Urothelium cell line (cell line): ENCODE measurements at regions not wholly inside any gene's neighbourhood (a gene's known extent, or its start where the extent isn't known, plus 50 kb on each side); places are given as distances from the start of the nearest gene placed in this dataset.

Experiments used
- DNase-seq: peaks from one replicate; pipeline ENCODE4 v3.0.0; 2011; ENCODE audit warnings: low spot score, mixed read lengths
- FAIRE-seq: peaks from 2 replicates; lab custom pipeline; 2011; peaks lifted over from hg19 to GRCh38; lab: Jason Lieb, UNC

DNA sequence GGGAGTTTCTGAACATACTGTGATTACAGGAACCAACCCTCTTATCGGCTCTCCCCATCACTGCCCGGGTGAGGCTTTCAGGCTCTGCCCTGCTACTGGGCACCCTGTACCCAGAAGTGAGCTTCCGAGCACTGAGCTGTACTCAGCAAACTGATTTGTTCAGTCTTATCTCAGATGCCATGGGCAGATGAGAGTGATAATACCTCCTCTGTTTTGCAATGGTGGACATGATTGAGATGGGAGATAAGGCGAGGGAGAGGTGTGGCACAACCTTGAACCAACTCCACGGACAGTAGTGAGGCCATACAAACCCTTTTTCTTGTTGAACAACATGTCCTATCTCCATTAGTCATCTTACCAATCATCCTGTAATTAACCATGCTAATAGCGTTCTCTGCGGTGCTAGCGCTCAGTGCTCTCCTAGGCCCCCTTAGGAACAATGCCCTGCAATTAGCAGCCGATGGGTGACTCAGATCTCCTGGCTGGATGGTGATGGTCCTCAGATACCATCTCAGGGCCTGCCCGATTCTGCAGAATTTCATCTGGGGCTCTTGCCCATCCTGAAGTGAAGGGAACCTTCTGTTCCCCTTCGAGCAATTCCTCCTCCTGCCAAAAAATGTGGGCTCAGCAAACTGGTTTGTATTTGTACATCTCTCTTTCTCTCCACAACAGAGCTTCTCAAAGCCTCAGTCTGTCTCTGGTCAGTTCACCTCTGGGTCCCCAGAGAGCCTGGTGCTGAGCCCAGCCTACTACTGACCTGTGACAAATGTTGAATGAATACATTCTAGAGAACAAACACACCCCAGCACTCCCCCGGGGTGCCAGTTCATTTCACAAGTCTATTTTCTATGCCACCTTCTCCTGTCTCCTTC is 139.3 kb upstream of the IRX3 start:
- FAIRE-seq, result no peak
- no peak for DNase-seq

DNA sequence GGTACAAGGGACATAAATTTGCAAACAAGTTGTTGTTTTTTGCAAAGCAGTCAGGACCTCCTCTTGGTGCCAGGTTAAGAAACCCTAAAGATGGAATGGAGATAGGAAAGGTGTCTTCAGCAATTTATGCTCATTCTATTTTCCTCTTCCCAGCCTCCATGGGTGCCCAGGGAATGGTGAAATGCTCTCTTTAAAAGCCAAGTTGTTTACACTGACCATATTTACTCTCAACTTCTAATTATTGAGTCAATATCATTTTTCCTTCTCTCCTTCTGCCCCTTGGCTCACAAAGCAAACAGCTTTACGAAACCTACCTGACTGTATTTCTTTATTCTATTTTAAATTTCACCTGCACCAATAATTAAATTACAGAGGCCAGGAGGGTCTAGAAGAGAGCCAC is 138.5 kb upstream of the IRX3 start:
- no peak for FAIRE-seq
- no peak for DNase-seq

DNA sequence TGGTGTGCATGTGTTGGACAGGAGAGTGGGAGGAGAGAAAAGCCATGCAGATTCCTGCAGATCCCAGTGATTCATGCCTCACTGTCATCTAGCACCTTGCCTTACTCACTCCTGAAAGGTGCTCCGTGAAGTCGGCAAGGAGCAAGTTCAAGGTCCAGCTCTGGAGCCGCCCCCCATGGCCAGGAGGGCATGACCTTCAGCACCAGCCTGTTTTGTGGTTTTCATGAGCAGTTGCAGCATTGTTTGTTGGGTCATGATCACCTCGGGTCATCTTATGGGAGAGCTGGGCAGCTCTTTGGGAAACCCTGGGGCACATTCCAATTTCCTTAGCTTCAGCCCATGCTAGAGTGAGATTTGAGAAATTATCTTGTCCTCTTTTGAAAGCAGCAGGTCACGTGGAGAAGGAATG is 137.5 kb upstream of the IRX3 start:
- DNase-seq (no peak), FAIRE-seq (no peak)

DNA sequence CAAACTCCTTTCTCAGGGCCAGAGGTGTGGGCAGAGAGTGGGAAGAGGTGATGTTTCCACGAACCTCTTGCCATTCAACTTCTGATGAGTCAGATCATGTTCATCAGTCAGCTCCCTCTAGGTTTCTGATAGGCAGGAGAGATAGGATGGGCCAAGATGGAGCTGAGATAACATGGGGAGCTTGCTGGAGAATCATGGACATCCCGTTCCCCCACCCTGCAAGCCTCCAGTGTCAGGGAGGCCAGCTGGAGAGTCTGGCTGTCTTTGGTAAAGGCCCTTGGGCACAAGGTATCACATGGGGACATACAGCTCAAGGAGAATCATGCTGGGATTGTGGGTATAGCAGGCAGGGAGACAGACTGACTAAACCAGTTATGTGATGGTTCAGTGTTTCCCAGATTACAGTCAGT is 136.0 kb upstream of the IRX3 start:
- FAIRE-seq (no peak), DNase-seq (no peak)

DNA sequence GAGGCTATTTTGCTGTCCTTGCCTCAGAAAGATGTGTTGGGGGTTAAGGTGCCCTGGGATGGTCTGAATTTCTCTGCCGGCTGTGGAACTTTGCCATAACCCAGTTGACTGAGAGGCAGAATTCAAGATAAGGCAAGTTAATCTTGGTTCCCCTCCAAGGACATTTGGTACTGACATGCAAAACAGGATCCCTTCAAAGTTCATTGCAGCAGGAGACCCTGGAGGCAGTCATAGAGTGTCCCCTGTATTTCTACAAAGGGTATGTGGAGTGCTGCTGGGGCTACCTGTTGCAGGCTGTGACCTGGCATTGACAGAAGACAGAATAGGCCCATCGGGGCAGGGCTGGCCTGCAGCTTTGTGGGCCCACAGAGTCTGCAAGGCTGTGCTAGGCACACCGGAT is 135.6 kb upstream of the IRX3 start:
- FAIRE-seq, result no peak
- no peak for DNase-seq

DNA sequence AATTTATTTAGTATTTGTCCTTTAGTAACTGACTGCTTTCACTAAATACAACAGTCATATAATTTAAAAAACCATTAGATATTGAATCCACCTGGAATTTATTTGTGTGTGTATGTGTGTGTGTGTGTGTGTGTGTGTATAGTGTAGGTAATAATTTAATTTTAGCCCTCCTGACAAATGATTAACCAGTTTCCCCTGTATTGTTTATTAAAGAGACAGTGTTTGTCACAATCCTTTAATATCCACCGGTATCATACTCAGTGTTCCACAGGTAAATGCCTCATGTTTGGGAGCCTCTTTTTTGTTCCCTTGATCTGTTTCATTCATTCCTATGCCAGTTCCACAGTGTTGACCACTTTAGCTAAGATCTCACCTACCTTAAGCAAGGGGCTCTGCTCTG is 134.6 kb upstream of the IRX3 start:
- no peak for DNase-seq
- no peak for FAIRE-seq

DNA sequence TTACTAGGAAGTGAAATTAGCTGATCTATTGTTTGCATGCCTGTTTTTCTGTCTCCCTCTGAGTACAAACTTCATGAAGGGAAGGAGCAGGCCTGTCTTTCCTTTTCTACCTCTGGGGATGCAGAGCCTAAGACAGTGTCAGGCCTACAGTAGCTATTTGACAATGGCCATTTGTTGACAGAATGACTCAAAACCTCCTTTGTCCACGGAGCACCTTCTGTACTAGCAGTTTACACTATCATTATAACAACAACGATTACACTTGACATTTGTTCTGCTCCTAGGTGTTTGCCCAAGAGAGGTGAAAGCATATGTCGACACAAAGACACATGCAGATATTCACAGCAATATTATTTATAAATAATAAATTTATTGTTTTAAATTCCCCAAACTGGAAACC is 132.3 kb upstream of the IRX3 start:
- no peak for FAIRE-seq
- DNase-seq, result no peak

DNA sequence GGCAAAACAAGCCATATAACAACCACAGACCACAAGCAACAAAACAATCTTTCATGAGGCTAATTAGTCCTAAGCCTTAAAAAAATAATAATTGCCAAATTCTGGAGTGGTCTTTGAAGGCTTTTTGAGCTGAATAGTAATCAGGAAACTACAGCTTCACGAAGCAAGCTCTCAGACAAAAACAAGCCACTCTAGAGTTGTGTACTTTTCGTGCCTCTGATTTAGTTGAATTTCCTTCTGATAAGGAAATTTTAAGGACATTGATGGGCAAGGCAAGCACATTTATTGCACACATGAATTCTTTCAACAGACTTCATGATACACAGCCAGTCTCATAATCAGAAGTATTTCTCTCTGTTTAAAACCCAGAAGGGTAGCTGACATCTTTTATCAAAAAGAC is 130.8 kb upstream of the IRX3 start:
- DNase-seq (no peak), FAIRE-seq (no peak)

DNA sequence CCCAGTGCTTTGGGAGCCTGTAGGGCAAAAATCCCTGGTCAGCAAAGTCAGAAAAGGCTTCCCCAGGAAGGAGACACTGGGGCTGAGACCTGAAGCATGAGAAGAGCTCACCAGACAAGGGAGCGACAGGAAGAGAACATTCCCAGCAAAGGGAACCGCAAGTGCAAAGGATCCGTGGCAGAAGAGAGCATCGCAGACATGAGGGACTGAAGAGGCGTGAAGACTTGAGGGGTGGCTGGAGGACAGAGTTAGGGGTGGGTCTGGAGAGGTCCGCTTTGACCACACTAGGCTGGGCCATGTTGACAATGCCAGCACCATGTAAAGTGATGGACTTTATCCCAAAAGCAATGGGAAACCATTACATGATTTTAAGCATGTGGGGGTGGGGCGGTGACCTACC is 128.1 kb upstream of the IRX3 start:
- no peak for FAIRE-seq
- DNase-seq, result no peak

DNA sequence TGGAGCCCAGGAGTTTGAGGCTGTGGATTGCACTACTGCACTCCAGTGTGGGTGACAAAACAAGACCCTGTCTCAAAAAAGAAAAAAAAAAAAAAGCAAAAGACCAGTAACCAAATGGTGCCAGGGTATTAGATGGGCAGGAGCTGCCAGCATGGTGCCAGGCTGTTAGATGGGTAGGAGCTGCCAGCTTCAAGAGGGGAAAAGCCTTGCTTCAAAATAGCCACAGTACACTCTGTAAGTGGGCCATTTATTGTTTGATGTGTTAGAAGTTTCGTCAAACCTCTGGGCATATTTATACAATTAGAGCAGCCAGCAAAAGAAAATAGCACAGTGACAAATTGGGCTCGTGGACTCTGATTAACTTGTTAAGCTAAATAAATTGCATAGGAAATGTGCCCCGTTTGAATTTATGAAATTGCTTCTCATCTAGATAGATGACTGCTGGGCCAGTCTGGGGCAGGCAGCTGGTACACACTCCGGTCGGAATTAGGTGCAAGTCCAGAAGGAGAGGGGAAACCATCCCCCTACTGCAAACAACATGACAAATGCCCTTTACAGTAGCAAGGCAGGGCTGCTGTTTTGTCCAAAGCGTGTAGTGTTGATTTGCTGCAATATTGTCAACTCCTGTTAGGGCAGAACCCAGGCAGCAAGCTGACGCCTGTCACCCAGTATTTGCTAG is 126.3 kb upstream of the IRX3 start:
- FAIRE-seq (no peak), DNase-seq (no peak)

DNA sequence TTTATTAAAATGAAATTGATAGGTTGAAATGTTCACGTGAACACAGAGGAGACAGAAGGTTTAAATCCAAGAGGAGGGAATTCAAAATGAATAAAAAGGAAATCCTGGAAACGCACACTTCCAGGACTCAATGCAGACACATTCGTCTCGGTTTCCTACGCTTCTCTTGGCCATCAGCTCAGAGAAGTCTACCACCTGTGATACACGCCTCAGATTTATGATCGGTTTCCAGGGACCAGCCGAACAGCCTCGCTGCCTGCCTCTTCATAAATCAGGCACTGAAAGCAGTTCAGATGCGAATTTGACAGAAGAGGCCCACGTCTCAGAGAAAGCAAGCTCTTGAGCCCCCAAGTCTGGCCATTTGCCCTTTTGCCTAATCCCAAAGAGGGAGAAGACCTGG is 125.5 kb upstream of the IRX3 start:
- DNase-seq (no peak), FAIRE-seq (no peak)

DNA sequence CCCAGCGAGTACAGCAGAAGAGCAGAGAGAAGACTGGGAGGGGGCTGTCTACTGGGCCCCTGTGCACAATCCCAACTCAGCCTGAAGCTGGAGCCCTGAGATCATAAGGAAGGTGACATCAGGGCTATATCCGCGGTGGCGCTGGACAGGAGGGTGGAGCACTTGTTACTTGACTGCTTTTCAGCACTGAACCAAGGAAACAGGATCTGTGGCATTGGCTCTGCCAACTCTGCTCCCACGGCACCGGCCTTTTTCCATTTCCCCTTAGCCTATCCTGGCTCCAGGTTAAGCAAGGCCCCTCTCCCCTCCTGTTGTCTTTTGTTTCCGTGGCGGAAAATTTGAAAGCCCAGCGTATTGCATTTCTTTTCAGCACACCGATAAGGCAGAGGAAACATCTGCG is 125.0 kb upstream of the IRX3 start:
- DNase-seq (no peak), FAIRE-seq (no peak)

DNA sequence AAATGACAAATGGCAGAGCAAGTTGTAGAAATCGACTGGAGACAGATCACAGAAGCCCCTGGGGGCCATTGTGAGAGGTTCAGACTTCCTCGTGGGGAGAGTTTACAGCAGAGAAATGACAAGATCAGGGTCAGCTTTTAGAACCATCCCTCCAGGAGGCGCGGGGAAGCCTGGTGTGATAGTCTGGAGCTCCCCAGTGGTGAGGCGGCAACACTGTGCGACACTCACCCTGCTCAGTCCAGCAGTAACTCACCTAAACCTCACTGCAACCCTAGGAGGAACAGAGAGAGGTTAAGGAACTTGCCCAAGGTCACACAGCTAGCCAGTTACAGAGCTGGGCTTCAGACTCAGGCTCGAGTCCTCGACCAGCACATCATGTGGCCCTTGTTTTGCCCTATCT is 123.4 kb upstream of the IRX3 start:
- DNase-seq, result no peak
- FAIRE-seq, result no peak

DNA sequence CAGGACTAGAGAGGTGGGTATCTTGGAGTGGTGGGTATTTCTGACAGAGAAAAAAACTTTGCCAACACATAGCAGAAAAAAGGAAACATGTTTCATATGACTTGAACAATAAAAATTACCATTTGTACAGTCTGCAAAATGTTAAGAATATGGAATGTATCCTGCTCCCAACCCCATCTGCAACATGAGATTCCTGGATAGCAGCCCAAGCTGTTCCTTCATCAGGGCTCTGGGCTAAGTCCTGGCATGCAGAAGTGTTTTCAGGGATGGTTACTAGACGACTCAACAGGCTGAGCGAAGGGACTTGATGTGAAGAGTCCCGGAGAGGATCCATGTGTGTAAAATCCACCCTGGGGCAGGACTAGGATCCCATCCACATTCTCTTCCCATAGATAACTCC is 121.0 kb upstream of the IRX3 start:
- FAIRE-seq, result no peak
- no peak for DNase-seq

DNA sequence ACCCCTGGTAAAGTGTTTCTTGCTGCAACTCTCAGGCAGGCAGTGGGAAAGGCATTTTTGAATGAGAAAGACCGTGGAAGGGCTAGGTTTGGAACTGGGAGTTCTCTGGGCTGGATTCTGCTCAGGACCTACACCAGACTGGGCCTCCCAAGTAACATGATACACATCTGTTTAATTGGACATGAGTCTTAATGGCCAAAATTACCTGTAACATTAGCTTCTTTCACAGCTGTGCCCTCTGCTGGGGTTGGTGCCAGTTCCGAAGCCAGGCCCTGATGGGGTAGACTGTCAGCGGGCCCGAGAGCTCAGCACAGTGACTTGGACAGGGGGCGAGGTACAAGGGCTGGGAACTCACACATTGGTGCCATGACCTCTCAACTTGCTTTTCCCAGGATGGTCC is 118.9 kb upstream of the IRX3 start:
- FAIRE-seq, result no peak

DNA sequence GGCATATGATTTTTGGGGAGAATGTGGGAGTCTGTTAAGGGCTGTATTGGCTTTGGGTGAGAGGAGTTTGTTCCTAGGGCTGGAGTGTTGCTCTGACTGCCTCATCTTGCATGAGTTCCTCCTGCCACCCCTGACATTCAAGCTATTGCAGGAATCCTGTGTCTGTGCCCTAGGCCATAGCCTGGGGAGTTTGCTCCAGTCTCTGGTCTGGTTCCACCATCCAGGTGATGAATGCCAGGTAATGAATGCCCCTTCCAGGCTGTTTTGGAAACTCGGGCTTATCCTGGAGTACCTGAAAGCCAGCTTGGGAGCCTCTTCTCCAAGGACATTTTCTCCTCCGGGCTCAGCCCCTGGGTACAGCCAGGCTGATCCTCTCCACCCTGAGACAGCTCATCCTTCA is 117.0 kb upstream of the IRX3 start:
- DNase-seq, result no peak
- no peak for FAIRE-seq

More for the DNA sequence above, 118.9 kb upstream of the IRX3 start:
- no peak for DNase-seq

DNA sequence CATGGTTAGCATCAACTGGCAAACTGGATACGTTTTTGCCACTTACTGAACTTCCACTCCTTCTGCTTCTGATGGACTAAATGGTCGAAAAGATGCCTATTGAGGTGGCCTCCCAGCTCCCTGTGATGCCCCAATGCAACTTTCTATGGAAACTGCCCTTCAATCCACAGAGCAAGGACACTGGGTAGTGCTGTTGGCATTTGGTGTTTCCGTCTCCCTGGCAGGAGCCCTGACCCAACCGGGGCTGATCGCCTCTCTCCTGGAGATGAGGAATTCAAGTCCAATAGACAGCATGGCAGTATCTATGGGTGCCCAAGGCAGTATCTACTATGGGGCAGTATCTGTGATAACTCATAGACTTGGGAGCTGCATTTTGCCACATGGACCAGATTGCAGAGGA is 116.3 kb upstream of the IRX3 start:
- DNase-seq (no peak), FAIRE-seq (no peak)

DNA sequence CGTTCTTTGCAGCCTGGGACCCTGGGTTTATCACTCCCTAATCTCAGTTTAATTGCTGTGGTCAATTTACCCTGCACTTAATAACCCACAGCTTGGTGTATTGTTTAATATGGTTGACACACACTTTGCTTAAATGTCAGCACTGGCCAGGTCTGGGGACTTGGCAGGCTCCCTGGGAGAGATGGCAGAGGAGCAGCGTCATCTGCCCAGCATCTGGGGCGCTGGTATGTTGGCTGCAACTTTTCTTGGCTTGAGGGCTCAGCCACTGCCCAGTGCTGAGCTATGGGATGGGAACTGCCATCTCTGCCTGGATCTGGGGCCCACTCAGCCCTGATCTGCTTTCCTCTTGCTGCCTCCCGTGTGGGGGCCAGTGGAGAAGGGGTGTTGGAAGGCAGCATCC is 115.7 kb upstream of the IRX3 start:
- DNase-seq, result no peak
- no peak for FAIRE-seq

DNA sequence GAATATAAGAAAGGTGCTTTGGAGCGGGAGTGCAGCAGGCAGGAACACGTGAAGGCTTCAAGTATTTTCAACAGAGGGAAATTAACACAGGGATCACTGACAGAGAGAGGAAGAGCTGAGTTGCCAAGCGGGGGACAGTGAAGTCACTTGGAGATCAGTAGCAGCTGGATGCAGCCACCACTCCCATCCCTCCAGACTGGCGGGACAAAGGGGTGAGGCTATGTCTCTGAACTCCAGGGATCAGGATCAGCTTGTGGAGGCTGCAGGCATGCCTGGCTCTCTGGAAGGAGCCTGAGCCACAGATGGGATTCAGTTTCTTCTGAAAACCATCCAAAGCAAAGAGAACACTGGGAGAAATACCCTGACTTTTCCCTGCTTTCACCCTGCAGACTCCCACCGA is 113.7 kb upstream of the IRX3 start:
- FAIRE-seq (no peak), DNase-seq (no peak)

DNA sequence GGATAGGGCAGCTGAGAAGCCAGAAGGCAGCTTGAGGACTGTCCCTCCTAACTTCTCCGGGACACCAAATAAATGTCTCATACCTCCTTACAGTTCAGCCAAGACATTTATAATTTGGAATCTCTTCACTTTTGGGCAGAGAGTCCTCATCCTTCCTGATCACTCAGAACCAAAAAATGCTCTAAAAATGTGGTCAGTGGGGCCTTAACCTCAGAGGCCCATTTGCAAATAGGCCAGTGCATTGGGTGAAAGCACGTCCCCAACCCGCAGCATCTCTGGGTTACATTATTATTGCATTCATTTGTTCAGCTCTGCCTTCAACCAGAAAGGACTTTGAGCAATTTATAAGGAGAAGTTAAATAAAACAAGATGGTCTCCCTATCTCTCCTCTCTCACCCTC is 112.4 kb upstream of the IRX3 start:
- no peak for FAIRE-seq

DNA sequence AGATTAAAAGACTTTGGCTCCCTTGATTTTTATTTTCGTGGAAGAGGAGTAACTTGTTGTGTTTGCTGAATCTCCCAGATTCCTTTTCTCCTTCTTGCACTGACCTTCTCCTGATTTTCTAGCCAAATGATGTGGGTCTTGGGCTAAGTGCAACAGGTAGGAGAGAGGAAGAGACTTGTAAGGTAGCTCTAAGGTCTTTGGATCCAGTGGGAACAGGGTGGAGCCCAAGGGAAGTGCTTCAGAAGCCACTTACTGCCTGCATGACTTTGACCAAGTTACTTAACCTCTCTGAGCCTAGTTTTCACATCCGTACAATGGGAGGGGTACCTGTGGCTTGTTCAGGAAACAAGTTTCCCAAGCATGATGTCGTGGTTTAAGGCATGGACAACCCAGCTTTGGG is 111.3 kb upstream of the IRX3 start:
- FAIRE-seq, result no peak
- no peak for DNase-seq

More for the DNA sequence above, 112.4 kb upstream of the IRX3 start:
- no peak for DNase-seq

DNA sequence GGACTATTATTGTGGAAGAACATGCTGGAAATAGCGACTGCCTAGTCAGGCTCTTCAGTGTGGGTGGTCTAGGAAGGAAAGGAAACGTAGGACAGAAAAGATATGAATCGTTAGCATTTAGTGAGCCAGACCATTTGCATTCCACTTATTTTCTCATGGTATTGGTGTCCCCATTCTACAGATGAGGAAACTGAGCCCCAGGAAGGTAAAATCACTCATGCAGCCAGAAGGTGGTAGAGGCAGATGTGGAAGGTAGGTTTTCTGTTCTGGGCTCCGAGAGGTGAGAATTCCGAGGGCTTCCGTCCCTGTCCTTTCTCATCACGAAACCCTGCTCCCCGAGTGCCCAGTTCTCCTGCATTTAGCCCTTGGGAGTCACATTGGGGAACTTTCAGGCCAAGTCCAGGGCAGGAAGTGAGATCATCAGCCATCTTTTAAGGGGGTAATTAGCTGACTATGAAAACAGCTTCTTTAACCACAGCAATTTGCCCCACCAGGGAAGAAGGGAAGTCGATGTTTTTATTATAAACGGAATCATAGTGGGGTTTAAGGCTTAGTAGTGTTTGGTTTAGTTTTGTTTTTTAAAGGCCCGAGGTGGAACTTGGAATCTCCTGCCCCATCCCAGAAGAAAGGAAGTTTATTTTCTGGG is 110.7 kb upstream of the IRX3 start:
- DNase-seq (no peak), FAIRE-seq (no peak)
